Choroid plexus epithelial cell (primary cell): ENCODE measurements at regions not wholly inside any gene's neighbourhood (a gene's known extent, or its start where the extent isn't known, plus 50 kb on each side); places are given as distances from the start of the nearest gene placed in this dataset.
A peak's percentile ranks its signal among the peaks of the same experiment; 100 is the strongest.

ENCODE experiments used
- DNase-seq: peaks from one replicate; pipeline ENCODE4 v3.0.0-alpha.2; 2010; ENCODE audit warnings: low read depth
- H3K4me3 ChIP-seq: 2 replicates; pipeline ENCODE4 v1.5.1; 2011; ENCODE audit warnings: low read depth, mild to moderate bottlenecking, control low read depth, low read length, moderate library complexity
- TF ChIP-seq, protein P1 (sequence below): conservative IDR thresholded peaks from 2 replicates; pipeline ENCODE4 v1.5.1; 2011; ENCODE audit warnings: low read depth, mild to moderate bottlenecking, control low read depth, inconsistent platforms, low read length, moderate library complexity

DNA sequence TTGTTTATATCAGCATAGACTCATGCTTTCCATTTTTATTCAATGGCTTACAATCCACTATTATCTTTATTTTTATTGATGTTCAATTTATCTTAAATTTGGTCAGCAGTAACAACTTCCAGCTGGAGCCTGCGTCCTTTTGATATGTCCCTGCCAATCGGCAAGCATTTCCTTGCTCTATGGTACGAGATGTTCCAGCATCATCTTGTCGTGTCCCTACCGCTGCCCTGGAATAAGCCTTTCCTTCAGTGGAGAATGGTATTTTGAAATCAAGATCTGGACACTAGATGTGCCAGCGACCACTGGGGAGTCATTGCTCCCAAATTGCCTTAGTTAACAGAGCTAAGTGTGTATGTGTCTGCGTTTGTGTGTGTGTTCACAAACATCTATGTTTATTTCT lies 151.6 kb upstream of the RGMB start:
- DNase-seq: no peak
- TF ChIP-seq, protein P1, sequence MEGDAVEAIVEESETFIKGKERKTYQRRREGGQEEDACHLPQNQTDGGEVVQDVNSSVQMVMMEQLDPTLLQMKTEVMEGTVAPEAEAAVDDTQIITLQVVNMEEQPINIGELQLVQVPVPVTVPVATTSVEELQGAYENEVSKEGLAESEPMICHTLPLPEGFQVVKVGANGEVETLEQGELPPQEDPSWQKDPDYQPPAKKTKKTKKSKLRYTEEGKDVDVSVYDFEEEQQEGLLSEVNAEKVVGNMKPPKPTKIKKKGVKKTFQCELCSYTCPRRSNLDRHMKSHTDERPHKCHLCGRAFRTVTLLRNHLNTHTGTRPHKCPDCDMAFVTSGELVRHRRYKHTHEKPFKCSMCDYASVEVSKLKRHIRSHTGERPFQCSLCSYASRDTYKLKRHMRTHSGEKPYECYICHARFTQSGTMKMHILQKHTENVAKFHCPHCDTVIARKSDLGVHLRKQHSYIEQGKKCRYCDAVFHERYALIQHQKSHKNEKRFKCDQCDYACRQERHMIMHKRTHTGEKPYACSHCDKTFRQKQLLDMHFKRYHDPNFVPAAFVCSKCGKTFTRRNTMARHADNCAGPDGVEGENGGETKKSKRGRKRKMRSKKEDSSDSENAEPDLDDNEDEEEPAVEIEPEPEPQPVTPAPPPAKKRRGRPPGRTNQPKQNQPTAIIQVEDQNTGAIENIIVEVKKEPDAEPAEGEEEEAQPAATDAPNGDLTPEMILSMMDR: no peak
- no peak overlapping the region for H3K4me3 ChIP-seq

DNA sequence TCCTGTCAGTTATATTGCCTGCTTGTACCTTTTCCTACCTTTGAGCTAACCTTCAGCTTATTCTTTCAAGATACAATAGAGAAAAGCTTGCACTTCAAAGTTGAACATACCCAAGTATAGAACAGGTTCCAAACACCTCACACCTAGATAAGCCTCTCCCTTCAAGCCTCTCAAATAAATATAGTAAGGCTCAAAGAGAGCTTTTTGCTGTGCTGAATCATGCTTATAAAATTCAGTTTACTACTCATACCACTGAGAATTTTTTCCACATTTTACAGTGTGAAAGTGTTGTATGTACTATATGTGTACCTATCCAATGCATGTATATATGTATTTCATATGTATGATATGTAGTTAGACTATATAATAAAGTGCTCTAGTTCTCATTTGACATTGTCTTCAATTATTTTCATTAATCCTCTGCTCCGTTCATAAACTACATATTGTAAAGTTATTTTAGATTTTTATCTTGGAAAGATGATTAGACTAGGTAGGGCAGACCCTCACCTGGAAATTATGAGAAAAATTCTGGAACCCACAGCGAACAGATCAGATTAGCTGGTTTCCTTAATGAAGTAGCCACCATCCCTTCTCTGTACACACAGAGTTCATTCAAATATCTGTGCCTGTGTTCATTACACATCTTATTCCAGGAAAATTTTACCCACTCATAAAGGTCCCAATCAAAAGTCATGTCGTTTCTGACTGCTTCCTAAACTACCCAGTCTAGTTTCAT lies 149.2 kb upstream of the RGMB start:
- H3K4me3 ChIP-seq: no peak overlapping the region
- TF ChIP-seq, protein P1: no peak

DNA sequence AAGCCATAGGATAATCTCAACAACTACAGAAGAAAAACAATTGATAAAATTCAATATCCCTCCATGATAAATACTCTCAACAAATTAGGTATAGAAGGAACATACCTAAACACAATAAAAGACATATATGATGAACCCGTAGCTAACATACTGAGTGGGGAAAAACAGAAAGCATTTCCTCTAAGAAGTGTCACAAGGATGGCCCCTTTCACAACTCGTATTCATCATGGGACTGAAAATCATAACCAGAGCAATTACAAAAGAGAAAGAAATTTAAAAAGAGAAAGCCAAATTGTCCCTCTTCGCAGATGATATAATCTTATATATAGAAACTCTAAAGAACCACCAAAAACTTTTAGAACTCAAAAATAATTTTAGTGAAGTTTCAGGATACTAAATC lies 146.3 kb upstream of the RGMB start:
- TF ChIP-seq, protein P1: no peak
- DNase-seq: no peak

More for the DNA sequence above, 149.2 kb upstream of the RGMB start:
- no peak for DNase-seq

DNA sequence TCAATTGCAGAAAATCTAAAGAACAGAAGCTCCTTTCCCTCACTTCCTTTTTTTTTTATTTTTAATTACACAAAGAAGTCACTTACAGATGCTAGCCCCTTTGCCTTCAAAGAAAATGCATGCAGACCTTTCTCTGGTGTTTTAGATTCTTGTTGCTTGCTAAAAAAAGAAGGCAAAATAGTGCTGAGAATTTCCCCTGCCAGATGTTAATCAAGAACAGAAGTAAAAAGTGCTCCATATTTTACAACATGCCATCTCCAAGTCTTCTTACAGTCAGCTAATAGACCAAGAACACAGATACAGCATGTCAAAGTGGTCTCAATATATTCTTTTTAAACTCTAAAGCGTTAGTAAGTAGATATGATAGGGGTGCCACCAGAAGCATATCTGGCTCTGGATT lies 142.8 kb upstream of the RGMB start:
- TF ChIP-seq, protein P1: no peak
- H3K4me3 ChIP-seq: no peak overlapping the region
- no peak for DNase-seq

More for the DNA sequence above, 146.3 kb upstream of the RGMB start:
- H3K4me3 ChIP-seq: no peak overlapping the region

DNA sequence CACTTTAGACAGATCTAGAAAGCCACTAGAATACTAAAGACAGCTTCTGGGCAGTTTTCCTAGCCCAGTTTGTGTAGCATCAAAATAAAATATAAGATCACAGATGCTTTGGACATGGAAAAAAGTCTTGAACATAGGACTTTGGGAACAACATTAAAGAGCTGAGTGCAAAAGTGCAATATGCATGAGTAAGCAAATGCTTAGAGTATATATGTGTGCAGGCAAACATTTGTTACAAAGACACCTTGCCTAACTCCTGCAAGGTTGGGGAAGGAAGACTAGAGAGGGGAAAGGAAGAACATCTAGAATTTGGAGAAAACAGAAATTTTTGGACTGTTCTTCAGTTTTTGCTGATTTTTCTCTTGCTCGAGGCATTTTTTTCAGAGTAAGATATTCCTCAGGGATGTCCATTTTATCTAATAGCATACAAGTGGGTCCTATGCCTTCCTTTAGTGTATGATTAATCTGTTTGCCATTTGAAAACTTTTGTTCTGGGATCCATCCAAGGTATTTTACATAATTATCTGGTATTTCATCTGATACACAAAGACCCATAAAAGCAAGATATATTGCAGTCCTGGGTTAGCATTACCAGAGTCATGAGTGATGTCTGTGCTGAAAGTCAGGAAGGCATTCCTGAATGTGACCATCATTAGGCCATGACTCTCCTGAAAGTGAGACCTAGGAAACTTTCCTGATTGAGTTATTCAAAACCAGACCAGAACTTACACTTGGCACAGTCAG lies 142.0 kb upstream of the RGMB start:
- peak; percentile 69 for DNase-seq
- TF ChIP-seq, protein P1: no peak
- H3K4me3 ChIP-seq: no peak overlapping the region

DNA sequence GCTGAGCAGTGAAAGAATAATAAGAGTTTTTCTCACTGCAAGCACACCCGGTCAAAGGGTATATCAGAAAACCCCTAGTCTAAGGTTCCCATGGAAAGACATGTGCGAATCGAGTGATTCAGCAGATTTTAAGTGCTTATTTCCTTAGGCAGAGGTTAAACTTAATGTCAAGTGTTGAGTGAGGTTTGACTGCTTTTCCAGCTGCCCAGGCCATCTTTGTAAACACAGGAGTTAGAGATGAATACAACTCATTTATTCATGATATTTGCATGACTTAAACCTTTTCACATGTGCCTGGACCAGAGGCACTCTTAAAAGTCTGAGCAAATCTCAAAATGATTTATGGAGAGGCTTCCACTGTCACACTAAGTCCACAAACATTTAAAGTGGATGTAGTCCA lies 137.8 kb upstream of the RGMB start:
- no peak overlapping the region for H3K4me3 ChIP-seq
- TF ChIP-seq, protein P1: no peak
- DNase-seq: peak; percentile 81
